Neural cell (in vitro differentiated cells): ENCODE measurements at regions not wholly inside any gene's neighbourhood (a gene's known extent, or its start where the extent isn't known, plus 50 kb on each side); places are given as distances from the start of the nearest gene placed in this dataset.

Experiments used
- H2AFZ ChIP-seq: fragments of 200-600, 300-800 bp; sonication (generic), shearing (Covaris generic); 2 replicates; pipeline ENCODE4 v1.6.0; 2014; ENCODE audit warnings: low read depth, mild to moderate bottlenecking, antibody characterized with exemption, low read length, moderate library complexity
- H3F3A ChIP-seq: fragments of 200-600 bp; shearing (Covaris generic); 2 replicates; pipeline ENCODE4 v1.6.1; 2016; ENCODE audit warnings: mild to moderate bottlenecking, moderate library complexity, mixed read lengths, antibody characterized with exemption, low read length; ENCODE audit not compliant: insufficient read depth, poor library complexity, severe bottlenecking
- H3K27ac ChIP-seq: fragments of 200-600, 300-800 bp; sonication (generic), shearing (Covaris generic); 2 replicates; pipeline ENCODE4 v1.5.1; 2014; ENCODE audit warnings: mild to moderate bottlenecking, low read length, moderate library complexity
- H3K27me3 ChIP-seq: fragments of 300-800, 200-600 bp; sonication (generic), shearing (Covaris generic); 2 replicates; pipeline ENCODE4 v1.6.0; 2014; ENCODE audit warnings: mild to moderate bottlenecking, low read depth, low read length, moderate library complexity; ENCODE audit not compliant: insufficient read depth
- H3K36me3 ChIP-seq: fragments of 300-800, 200-600 bp; sonication (generic), shearing (Covaris generic); 2 replicates; pipeline ENCODE4 v1.5.1; 2014; ENCODE audit warnings: mild to moderate bottlenecking, antibody characterized with exemption, low read length, moderate library complexity; ENCODE audit not compliant: insufficient read depth
- H3K4me2 ChIP-seq: fragments of 300-800, 200-600 bp; sonication (generic), shearing (Covaris generic); 2 replicates; pipeline ENCODE4 v1.6.0; 2014; ENCODE audit warnings: mild to moderate bottlenecking, low read length
- H3K4me3 ChIP-seq: fragments of 300-800, 200-600 bp; sonication (generic), shearing (Covaris generic); 2 replicates; pipeline ENCODE4 v1.5.1; 2014; ENCODE audit warnings: mild to moderate bottlenecking, low read length, moderate library complexity
- H3K79me2 ChIP-seq: fragments of 200-600 bp; shearing (Covaris generic); replicated peaks from 2 replicates; pipeline ENCODE4 v1.6.0; 2014; ENCODE audit warnings: mild to moderate bottlenecking, low read length, moderate library complexity; ENCODE audit not compliant: insufficient read depth
- H3K9ac ChIP-seq: fragments of 300-800, 200-600 bp; sonication (generic), shearing (Covaris generic); 2 replicates; pipeline ENCODE4 v1.6.1; 2016; ENCODE audit warnings: mild to moderate bottlenecking, low read length, mixed read lengths
- H3K9me2 ChIP-seq: fragments of 200-600 bp; shearing (Covaris generic); 2 replicates; pipeline ENCODE4 v1.6.1; 2016; ENCODE audit warnings: mild to moderate bottlenecking, low read length, mixed read lengths; ENCODE audit not compliant: insufficient read depth
- H3K9me3 ChIP-seq: fragments of 200-600, 300-800 bp; sonication (generic), shearing (Covaris generic); 2 replicates; pipeline ENCODE4 v1.6.1; 2016; ENCODE audit warnings: mild to moderate bottlenecking, mixed run types, low read length, moderate library complexity, mixed read lengths
- H4K20me1 ChIP-seq: fragments of 200-600 bp; shearing (Covaris generic); 2 replicates; pipeline ENCODE4 v1.6.1; 2016; ENCODE audit warnings: mild to moderate bottlenecking, mixed run types; ENCODE audit not compliant: insufficient read depth
- CTCF ChIP-seq: fragments of 450-650 bp; IDR thresholded peaks from 2 replicates; pipeline ENCODE4 v1.5.1; 2014; ENCODE audit warnings: antibody characterized with exemption, mild to moderate bottlenecking, moderate library complexity; ENCODE audit not compliant: poor library complexity, severe bottlenecking
- EP300 ChIP-seq: fragments of 450-650 bp; conservative IDR thresholded peaks from 2 replicates; pipeline ENCODE4 v1.6.1; 2014; ENCODE audit warnings: antibody characterized with exemption, mild to moderate bottlenecking, moderate library complexity; ENCODE audit not compliant: poor library complexity, severe bottlenecking
- EZH2 ChIP-seq: fragments of 200-600, 300-800 bp; shearing (Covaris generic), sonication (generic); IDR thresholded peaks from 2 replicates; pipeline ENCODE4 v1.6.1; 2014; ENCODE audit warnings: antibody characterized with exemption, low read length, borderline replicate concordance, mild to moderate bottlenecking; ENCODE audit not compliant: insufficient read depth, poor library complexity, severe bottlenecking
- MXI1 ChIP-seq: fragments of 450-650 bp; conservative IDR thresholded peaks from 2 replicates; pipeline ENCODE4 v1.6.1; 2014; ENCODE audit warnings: antibody characterized with exemption, mild to moderate bottlenecking; ENCODE audit not compliant: poor library complexity, severe bottlenecking
- POLR2AphosphoS5 ChIP-seq: IDR thresholded peaks from 2 replicates; pipeline ENCODE4 v1.6.1; 2012
- RAD21 ChIP-seq: fragments of 450-650 bp; conservative IDR thresholded peaks from 2 replicates; pipeline ENCODE4 v1.6.1; 2014; ENCODE audit warnings: antibody characterized with exemption, mild to moderate bottlenecking, moderate library complexity
- SMC3 ChIP-seq: fragments of 450-650 bp; conservative IDR thresholded peaks from 2 replicates; pipeline ENCODE4 v1.6.1; 2014; ENCODE audit warnings: antibody characterized with exemption, mild to moderate bottlenecking, moderate library complexity; ENCODE audit not compliant: poor library complexity
- TAF1 ChIP-seq: IDR thresholded peaks from 2 replicates; pipeline ENCODE4 v1.6.1; 2012; ENCODE audit warnings: low read depth
- TF ChIP-seq, protein P1 (sequence below): IDR thresholded peaks from 2 replicates; pipeline ENCODE4 v1.6.1; 2012; ENCODE audit warnings: borderline replicate concordance

DNA sequence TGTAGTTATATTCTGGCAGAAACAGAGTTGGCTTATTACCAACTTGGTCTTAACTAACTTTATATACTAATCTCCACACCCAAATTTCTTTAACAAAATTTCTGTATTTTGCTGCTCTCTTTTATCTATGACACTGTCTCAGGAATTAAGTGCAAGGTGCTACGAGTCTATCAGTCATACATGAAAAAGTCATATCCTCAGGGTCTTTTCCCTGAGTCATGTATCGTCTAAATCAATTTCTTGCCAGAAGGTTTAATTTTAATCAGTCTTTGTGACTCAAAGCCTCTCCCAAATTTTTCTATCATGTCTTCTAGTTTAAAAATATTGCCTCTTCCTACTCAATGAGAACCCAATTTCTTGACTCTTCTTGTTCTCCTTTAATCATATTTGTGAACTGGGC is 1803.6 kb upstream of the PCDH7 start:
- no peak for TF ChIP-seq RAD21
- TF ChIP-seq EZH2 = no peak
- TF ChIP-seq, protein P1, sequence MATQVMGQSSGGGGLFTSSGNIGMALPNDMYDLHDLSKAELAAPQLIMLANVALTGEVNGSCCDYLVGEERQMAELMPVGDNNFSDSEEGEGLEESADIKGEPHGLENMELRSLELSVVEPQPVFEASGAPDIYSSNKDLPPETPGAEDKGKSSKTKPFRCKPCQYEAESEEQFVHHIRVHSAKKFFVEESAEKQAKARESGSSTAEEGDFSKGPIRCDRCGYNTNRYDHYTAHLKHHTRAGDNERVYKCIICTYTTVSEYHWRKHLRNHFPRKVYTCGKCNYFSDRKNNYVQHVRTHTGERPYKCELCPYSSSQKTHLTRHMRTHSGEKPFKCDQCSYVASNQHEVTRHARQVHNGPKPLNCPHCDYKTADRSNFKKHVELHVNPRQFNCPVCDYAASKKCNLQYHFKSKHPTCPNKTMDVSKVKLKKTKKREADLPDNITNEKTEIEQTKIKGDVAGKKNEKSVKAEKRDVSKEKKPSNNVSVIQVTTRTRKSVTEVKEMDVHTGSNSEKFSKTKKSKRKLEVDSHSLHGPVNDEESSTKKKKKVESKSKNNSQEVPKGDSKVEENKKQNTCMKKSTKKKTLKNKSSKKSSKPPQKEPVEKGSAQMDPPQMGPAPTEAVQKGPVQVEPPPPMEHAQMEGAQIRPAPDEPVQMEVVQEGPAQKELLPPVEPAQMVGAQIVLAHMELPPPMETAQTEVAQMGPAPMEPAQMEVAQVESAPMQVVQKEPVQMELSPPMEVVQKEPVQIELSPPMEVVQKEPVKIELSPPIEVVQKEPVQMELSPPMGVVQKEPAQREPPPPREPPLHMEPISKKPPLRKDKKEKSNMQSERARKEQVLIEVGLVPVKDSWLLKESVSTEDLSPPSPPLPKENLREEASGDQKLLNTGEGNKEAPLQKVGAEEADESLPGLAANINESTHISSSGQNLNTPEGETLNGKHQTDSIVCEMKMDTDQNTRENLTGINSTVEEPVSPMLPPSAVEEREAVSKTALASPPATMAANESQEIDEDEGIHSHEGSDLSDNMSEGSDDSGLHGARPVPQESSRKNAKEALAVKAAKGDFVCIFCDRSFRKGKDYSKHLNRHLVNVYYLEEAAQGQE = no peak
- TF ChIP-seq CTCF = no peak
- Histone ChIP-seq H3K9ac (no peak overlapping the region), H2AFZ (no peak overlapping the region), H3K36me3 (no peaks in the 10 kb centered on the region), H3K27me3 (no peaks in the 10 kb centered on the region), H3K4me2 (no peak overlapping the region), H3K9me2 (no peaks in the 10 kb centered on the region), H3K27ac (no peak overlapping the region), H3K9me3 (no peaks in the 10 kb centered on the region), H3K4me3 (no peak overlapping the region), H3F3A (no peaks in the 10 kb centered on the region), H3K79me2 (no peaks in the 10 kb centered on the region), H4K20me1 (no peaks in the 10 kb centered on the region)

DNA sequence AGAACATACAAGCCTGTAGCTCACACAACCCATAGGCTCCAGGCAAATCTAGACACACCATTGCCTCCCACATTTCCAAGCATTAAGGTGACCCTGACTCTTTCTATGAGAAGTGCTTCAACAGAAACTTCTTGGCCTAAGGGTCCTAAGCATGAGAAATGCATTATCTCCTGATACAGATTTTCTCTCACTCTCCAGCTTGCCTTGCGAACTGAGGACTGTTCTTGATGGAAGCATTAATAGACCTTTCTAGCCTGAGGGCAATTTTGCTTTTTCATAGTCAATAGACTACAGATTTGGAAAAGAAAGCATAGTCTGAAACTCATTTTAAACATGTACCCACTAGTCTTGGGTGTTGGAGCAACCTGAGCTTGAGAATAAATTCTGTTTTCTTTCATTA is 1801.3 kb upstream of the PCDH7 start:
- no peaks in the 10 kb centered on the region for H4K20me1 ChIP-seq
- H3K79me2 ChIP-seq = no peaks in the 10 kb centered on the region
- no peak overlapping the region for H3K9ac ChIP-seq
- H3K9me3 ChIP-seq = no peaks in the 10 kb centered on the region
- no peak overlapping the region for H2AFZ ChIP-seq
- no peaks in the 10 kb centered on the region for H3F3A ChIP-seq
- no peak overlapping the region for H3K27ac ChIP-seq
- no peak overlapping the region for H3K4me2 ChIP-seq
- no peaks in the 10 kb centered on the region for H3K36me3 ChIP-seq
- H3K27me3 ChIP-seq = no peaks in the 10 kb centered on the region
- H3K4me3 ChIP-seq = no peak overlapping the region
- no peaks in the 10 kb centered on the region for H3K9me2 ChIP-seq
- TF ChIP-seq CTCF (no peak), TAF1 (no peak), MXI1 (no peak), SMC3 (no peak), POLR2AphosphoS5 (no peak), EP300 (no peak), EZH2 (no peak), RAD21 (no peak)
- TF ChIP-seq, protein P1 = no peak
